Right lobe of liver (tissue), 6 donors: ENCODE measurements at regions not wholly inside any gene's neighbourhood (a gene's known extent, or its start where the extent isn't known, plus 50 kb on each side); places are given as distances from the start of the nearest gene placed in this dataset.

ENCODE experiments used
- ATAC-seq, 4 donors: fragments of 200-7000 bp; cut with Tn5 transposase; one replicate each; pipeline ENCODE4 v1.9.1; 2020; ENCODE audit warnings: mild to moderate bottlenecking in 4 of 4, moderate library complexity in 4 of 4
- DNase-seq, 3 donors: peaks; one replicate each; pipeline ENCODE4 v3.0.0-alpha.2; 2020
- H3K27ac ChIP-seq, 3 donors: fragments of 200-600 bp; one replicate each; pipeline ENCODE4 v1.8.0; 2022
- H3K27me3 ChIP-seq, 2 donors: fragments of 200-600 bp; one replicate each; pipeline ENCODE4 v1.8.0; 2022
- H3K36me3 ChIP-seq, 4 donors: fragments of 200-600 bp; sonication (generic) in 1 of 4; one replicate each; pipeline versions ENCODE4 v1.5.1 to v1.8.0; 2017 to 2022; ENCODE audit warnings: control low read depth in 1 of 4
- H3K4me1 ChIP-seq, 4 donors: fragments of 200-600 bp; sonication (generic) in 1 of 4; one replicate each; pipeline versions ENCODE4 v1.5.1 to v1.8.0; 2017 to 2022; ENCODE audit warnings: control low read depth in 1 of 4
- H3K4me3 ChIP-seq, 3 donors: fragments of 200-600 bp; one replicate each; pipeline ENCODE4 v1.8.0; 2022
- H3K9me3 ChIP-seq, 4 donors: fragments of 200-600 bp; sonication (generic) in 1 of 4; one replicate each; pipeline versions ENCODE4 v1.5.1 to v1.8.0; 2017 to 2022; ENCODE audit warnings: control low read depth in 1 of 4
- POLR2A ChIP-seq: fragments of 450-650 bp; IDR thresholded peaks from one replicate; pipeline ENCODE4 v1.6.1; 2017; ENCODE audit warnings: antibody characterized with exemption, mild to moderate bottlenecking
- WGBS: methylation state at CpG from one replicate; pipeline ENCODE4 v1.1.6; 2018; ENCODE audit warnings: low coverage, low lambda C conversion rate; ENCODE audit not compliant: insufficient coverage; ENCODE audit errors: missing lambda C conversion rate; 5-methylcytosine and 5-hydroxymethylcytosine counted together
- intact Hi-C, 2 donors: fragments of 100-400 bp; cut with DNase I; formaldehyde crosslinking; loops; one replicate each; pipeline versions ENCODE4 v1.11.2 to v1.14.1; 2022
- TF ChIP-seq, protein P1 (sequence below), 4 donors: fragments of 200-600 bp in 3 of 4; fragments of 450-650 bp in 1 of 4; IDR thresholded peaks; one replicate each; pipeline versions ENCODE4 v1.5.1 to v1.8.0; 2016 to 2022; ENCODE audit warnings: antibody characterized with exemption in 4 of 4, mild to moderate bottlenecking in 2 of 4
- donor health status: DM: no; HTN: yes; CAD: no.
- donor health status: DM: no; HTN: no; CAD: no.
- donor health status: DM: no; HTN: no; CAD: no.
- donor health status: DM: no; HTN: yes; CAD: no.
- donor health status: DM: no; HTN: yes; CAD: no.

GRCh38 chr4:152153476-152154270 lies 382.2 kb downstream of the FBXW7 start:
- Histone ChIP-seq H3K4me3 (no peak overlapping the region), H3K27me3 (no peaks in the 10 kb centered on the region), H3K9me3 (no peaks in the 10 kb centered on the region), H3K27ac (no peak overlapping the region), H3K4me1 (no peaks in the 10 kb centered on the region), H3K36me3 (no peaks in the 10 kb centered on the region)
- TF ChIP-seq POLR2A: no peak
- TF ChIP-seq, protein P1, sequence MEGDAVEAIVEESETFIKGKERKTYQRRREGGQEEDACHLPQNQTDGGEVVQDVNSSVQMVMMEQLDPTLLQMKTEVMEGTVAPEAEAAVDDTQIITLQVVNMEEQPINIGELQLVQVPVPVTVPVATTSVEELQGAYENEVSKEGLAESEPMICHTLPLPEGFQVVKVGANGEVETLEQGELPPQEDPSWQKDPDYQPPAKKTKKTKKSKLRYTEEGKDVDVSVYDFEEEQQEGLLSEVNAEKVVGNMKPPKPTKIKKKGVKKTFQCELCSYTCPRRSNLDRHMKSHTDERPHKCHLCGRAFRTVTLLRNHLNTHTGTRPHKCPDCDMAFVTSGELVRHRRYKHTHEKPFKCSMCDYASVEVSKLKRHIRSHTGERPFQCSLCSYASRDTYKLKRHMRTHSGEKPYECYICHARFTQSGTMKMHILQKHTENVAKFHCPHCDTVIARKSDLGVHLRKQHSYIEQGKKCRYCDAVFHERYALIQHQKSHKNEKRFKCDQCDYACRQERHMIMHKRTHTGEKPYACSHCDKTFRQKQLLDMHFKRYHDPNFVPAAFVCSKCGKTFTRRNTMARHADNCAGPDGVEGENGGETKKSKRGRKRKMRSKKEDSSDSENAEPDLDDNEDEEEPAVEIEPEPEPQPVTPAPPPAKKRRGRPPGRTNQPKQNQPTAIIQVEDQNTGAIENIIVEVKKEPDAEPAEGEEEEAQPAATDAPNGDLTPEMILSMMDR (IDR thresholded peaks at IDR 0.05): no peak
- WGBS: 71% methylated on average over 6 of the region's 8 CpGs
- ATAC-seq: no peak
- DNase-seq: no peak
- intact Hi-C loops: no loop called here

DNA sequence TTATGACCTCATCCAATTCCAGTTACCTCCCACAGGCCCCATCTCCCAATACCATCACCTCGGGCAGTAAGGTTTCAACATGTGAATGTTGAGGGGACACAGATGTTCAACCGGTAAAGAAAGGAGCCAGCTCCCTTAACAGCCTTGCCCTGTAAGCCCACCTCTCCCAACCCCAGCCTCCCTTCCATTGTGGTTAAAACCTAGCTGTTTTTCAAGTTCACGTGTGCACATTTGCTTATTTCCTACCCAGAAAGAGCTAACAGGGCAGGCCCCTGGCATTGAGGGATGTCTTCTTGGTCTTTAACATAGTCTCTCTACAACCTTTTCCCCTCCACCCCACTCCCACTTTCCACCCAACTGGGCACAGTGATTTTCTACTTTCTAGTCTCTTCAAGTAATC lies 385.7 kb downstream of the FBXW7 start:
- ATAC-seq: no peak
- TF ChIP-seq, protein P1 (IDR thresholded peaks at IDR 0.05): no peak
- no peak for TF ChIP-seq POLR2A
- no peak overlapping the region for H3K27ac ChIP-seq
- intact Hi-C loops: no loop called here
- DNase-seq: no peak
- no peaks in the 10 kb centered on the region for H3K27me3 ChIP-seq
- H3K36me3 ChIP-seq: no peaks in the 10 kb centered on the region
- H3K4me3 ChIP-seq: no peak overlapping the region
- 89% methylated on average over 3 of the region's 3 CpGs for WGBS
- H3K9me3 ChIP-seq: no peaks in the 10 kb centered on the region
- no peaks in the 10 kb centered on the region for H3K4me1 ChIP-seq

GRCh38 chr4:152149745-152150144 lies 386.1 kb downstream of the FBXW7 start:
- no peaks in the 10 kb centered on the region for H3K4me1 ChIP-seq
- H3K9me3 ChIP-seq: no peaks in the 10 kb centered on the region
- H3K27me3 ChIP-seq: no peaks in the 10 kb centered on the region
- no peak for ATAC-seq
- WGBS: 56% methylated on average over 3 of the region's 3 CpGs
- no peak overlapping the region for H3K27ac ChIP-seq
- TF ChIP-seq POLR2A: no peak
- TF ChIP-seq, protein P1 (IDR thresholded peaks at IDR 0.05): no peak
- no peak for DNase-seq
- intact Hi-C loops: no loop called here
- no peaks in the 10 kb centered on the region for H3K36me3 ChIP-seq
- no peak overlapping the region for H3K4me3 ChIP-seq

DNA sequence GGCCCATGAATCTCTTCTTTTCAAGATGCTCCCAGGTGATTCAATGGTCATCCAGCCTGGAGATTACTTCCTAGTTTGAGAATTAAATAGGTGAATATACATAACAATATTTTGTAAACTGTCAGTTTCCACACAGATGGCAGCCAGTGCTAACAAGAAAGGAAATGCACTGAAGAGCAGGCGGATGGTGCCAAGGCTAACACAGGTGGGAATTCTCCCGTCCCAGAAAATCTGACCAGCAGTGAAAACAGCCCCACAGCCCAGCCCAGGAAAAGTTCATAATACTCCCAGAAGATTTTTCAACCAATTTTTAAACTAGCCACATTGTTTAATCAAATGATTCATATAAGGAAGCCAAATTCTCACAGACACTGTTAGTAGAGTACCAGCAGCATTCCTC lies 387.2 kb upstream of the GATB start:
- WGBS: 70% methylated on average over 2 of the region's 2 CpGs
- intact Hi-C loops: no loop called here

More for the DNA sequence above, 387.2 kb upstream of the GATB start:
- no peaks in the 10 kb centered on the region for H3K27me3 ChIP-seq
- no peaks in the 10 kb centered on the region for H3K9me3 ChIP-seq
- no peaks in the 10 kb centered on the region for H3K4me1 ChIP-seq
- ATAC-seq (no peak), DNase-seq (no peak)
- H3K27ac ChIP-seq: no peak overlapping the region
- H3K36me3 ChIP-seq: no peaks in the 10 kb centered on the region
- TF ChIP-seq, protein P1 (IDR thresholded peaks at IDR 0.05): no peak
- TF ChIP-seq POLR2A: no peak
- no peak overlapping the region for H3K4me3 ChIP-seq
